ENCODE measurements at regions not wholly inside any gene's neighbourhood (a gene's known extent, or its start where the extent isn't known, plus 50 kb on each side); places are given as distances from the start of the nearest gene placed in this dataset.

DNA sequence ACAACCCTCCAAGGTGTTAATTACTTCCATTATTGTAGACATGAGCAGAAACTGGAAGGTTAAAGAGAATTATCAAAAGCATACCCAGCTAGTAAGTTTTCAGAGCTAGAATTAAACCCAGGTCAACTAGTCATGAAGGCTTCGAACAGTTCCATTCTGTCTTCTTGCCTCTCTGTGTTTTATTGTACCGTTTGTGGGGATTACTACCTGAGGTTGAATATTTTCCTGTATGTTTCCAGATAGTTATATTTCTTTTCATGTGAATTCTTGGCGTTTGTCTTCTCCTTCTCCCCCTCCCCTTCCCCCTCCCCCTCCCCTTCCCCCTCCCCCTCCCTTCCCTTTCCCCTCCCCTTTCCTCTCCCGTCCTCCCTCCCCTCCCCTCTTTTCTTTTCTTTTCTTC lies 218.0 kb upstream of the GALNT17 start:
- Histone ChIP-seq H3K9me3 (ENCODE audit: insufficient read depth, low read length) (no peaks in the 10 kb centered on the region), H3K9ac (ENCODE audit: low read length) (no peak overlapping the region), H4K20me1 (ENCODE audit: insufficient read depth, low read length) (no peaks in the 10 kb centered on the region), H3K4me1 (ENCODE audit: low read length) (no peaks in the 10 kb centered on the region), H3K27me3 (ENCODE audit: low read depth, low read length) (no peaks in the 10 kb centered on the region), H3K4me2 (ENCODE audit: low read length) (no peak overlapping the region), H3K27ac (ENCODE audit: low read length) (no peak overlapping the region), H2AFZ (ENCODE audit: low read depth, low read length) (no peak overlapping the region), H3K4me3 (ENCODE audit: low read length) (no peak overlapping the region), H3K79me2 (ENCODE audit: low read length) (no peaks in the 10 kb centered on the region), H3K36me3 (replicated peaks; ENCODE audit: low read depth, low read length) (no peaks in the 10 kb centered on the region)
- no peak for TF ChIP-seq EZH2phosphoT487 (IDR thresholded peaks at IDR 0.05; ENCODE audit: low read depth)
- TF ChIP-seq, protein P1, sequence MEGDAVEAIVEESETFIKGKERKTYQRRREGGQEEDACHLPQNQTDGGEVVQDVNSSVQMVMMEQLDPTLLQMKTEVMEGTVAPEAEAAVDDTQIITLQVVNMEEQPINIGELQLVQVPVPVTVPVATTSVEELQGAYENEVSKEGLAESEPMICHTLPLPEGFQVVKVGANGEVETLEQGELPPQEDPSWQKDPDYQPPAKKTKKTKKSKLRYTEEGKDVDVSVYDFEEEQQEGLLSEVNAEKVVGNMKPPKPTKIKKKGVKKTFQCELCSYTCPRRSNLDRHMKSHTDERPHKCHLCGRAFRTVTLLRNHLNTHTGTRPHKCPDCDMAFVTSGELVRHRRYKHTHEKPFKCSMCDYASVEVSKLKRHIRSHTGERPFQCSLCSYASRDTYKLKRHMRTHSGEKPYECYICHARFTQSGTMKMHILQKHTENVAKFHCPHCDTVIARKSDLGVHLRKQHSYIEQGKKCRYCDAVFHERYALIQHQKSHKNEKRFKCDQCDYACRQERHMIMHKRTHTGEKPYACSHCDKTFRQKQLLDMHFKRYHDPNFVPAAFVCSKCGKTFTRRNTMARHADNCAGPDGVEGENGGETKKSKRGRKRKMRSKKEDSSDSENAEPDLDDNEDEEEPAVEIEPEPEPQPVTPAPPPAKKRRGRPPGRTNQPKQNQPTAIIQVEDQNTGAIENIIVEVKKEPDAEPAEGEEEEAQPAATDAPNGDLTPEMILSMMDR (IDR thresholded peaks at IDR 0.05; ENCODE audit: low read depth, low read length): no peak

DNA sequence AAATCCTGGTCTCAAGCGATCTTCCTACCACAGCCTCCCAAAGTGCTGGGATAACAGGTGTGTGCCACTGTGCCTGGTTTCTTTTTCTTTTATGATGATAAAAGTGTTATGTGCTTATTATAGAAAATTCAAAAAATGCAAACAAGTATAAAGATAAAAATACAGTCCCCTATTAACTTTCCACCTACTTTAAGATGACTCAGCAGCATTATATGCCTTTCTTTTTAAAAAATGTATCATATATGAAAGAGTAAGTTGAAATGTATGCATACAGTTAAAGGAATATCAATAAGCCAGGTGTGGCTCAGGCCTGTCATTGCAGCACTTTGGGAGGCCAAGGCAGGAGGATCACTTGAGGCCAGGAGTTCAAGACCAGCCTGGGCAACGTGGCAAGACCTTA lies 216.9 kb upstream of the GALNT17 start:
- no peaks in the 10 kb centered on the region for H3K36me3 ChIP-seq (replicated peaks; ENCODE audit: low read depth, low read length)
- H3K79me2 ChIP-seq (ENCODE audit: low read length): no peaks in the 10 kb centered on the region
- no peaks in the 10 kb centered on the region for H3K4me1 ChIP-seq (ENCODE audit: low read length)
- no peak overlapping the region for H2AFZ ChIP-seq (ENCODE audit: low read depth, low read length)
- H3K27me3 ChIP-seq (ENCODE audit: low read depth, low read length): no peaks in the 10 kb centered on the region
- H3K4me2 ChIP-seq (ENCODE audit: low read length): no peak overlapping the region
- H4K20me1 ChIP-seq (ENCODE audit: insufficient read depth, low read length): no peaks in the 10 kb centered on the region
- H3K9me3 ChIP-seq (ENCODE audit: insufficient read depth, low read length): no peaks in the 10 kb centered on the region
- no peak for TF ChIP-seq EZH2phosphoT487 (IDR thresholded peaks at IDR 0.05; ENCODE audit: low read depth)
- TF ChIP-seq, protein P1 (IDR thresholded peaks at IDR 0.05; ENCODE audit: low read depth, low read length): no peak
- H3K4me3 ChIP-seq (ENCODE audit: low read length): no peak overlapping the region
- H3K27ac ChIP-seq (ENCODE audit: low read length): no peak overlapping the region
- H3K9ac ChIP-seq (ENCODE audit: low read length): no peak overlapping the region

DNA sequence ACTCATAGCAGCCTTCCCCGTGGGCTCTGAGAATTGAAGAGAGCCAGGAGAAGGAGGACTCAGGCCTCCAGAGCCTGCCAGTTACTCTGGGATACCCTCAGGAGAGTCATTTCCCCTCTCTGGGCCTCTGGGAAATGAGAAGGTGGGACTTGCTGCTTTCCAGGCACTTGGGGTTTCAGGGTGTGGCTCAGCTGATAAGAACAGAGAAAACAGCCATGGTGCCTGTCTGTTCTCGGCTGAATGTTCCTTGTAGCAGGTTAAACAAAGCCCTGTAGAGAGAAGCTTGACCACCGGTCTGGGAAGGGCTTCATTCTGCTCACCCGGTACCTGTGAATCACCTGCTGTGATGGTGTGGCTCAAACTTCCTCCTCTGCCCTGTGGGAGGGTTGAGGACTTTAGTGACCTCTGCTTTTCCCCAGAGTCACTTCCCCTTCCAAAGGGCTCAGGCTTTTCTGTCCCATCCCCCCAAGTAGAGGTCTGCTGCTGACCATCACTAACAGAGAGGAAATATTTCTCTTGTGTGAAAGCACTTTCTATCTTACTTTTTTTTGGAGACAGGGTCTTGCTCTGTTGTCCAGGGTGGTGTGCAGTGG lies 212.4 kb upstream of the GALNT17 start:
- Histone ChIP-seq H3K27ac (ENCODE audit: low read length) (no peak overlapping the region), H3K9me3 (ENCODE audit: insufficient read depth, low read length) (no peaks in the 10 kb centered on the region), H2AFZ (ENCODE audit: low read depth, low read length) (no peak overlapping the region), H3K4me2 (ENCODE audit: low read length) (no peak overlapping the region), H3K27me3 (ENCODE audit: low read depth, low read length) (no peaks in the 10 kb centered on the region), H3K9ac (ENCODE audit: low read length) (no peak overlapping the region), H3K4me1 (ENCODE audit: low read length) (no peaks in the 10 kb centered on the region), H4K20me1 (ENCODE audit: insufficient read depth, low read length) (no peaks in the 10 kb centered on the region), H3K4me3 (ENCODE audit: low read length) (no peak overlapping the region), H3K79me2 (ENCODE audit: low read length) (no peaks in the 10 kb centered on the region), H3K36me3 (replicated peaks; ENCODE audit: low read depth, low read length) (no peaks in the 10 kb centered on the region)
- TF ChIP-seq EZH2phosphoT487 (IDR thresholded peaks at IDR 0.05; ENCODE audit: low read depth): no peak
- TF ChIP-seq, protein P1 (IDR thresholded peaks at IDR 0.05; ENCODE audit: low read depth, low read length): no peak

DNA sequence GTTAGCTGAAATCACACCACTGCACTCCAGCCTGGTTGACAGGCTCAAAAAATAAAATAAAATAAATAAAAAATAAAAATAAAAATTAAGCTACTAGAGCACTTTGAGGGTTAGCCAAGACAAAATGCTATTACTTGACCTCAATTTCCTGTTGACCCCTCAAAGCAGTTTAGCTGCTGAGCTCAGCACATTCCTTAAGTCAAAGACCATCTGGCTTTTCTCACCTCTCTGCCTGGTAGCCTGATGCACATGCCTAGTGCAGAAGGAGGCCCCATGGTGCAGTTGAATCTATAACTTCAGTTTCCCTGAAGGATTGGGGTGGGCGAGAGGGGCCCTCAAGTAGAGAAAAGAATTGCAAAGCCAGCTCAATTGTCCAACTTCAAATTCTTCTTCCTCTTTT lies 211.1 kb upstream of the GALNT17 start:
- no peak overlapping the region for H2AFZ ChIP-seq (ENCODE audit: low read depth, low read length)
- no peaks in the 10 kb centered on the region for H4K20me1 ChIP-seq (ENCODE audit: insufficient read depth, low read length)
- H3K9me3 ChIP-seq (ENCODE audit: insufficient read depth, low read length): no peaks in the 10 kb centered on the region
- no peak overlapping the region for H3K9ac ChIP-seq (ENCODE audit: low read length)
- no peaks in the 10 kb centered on the region for H3K4me1 ChIP-seq (ENCODE audit: low read length)
- TF ChIP-seq, protein P1 (IDR thresholded peaks at IDR 0.05; ENCODE audit: low read depth, low read length): no peak
- no peak for TF ChIP-seq EZH2phosphoT487 (IDR thresholded peaks at IDR 0.05; ENCODE audit: low read depth)
- no peaks in the 10 kb centered on the region for H3K36me3 ChIP-seq (replicated peaks; ENCODE audit: low read depth, low read length)
- no peak overlapping the region for H3K27ac ChIP-seq (ENCODE audit: low read length)
- no peak overlapping the region for H3K4me3 ChIP-seq (ENCODE audit: low read length)
- H3K4me2 ChIP-seq (ENCODE audit: low read length): no peak overlapping the region
- no peaks in the 10 kb centered on the region for H3K79me2 ChIP-seq (ENCODE audit: low read length)
- H3K27me3 ChIP-seq (ENCODE audit: low read depth, low read length): no peaks in the 10 kb centered on the region
